ENCODE measurements at regions not wholly inside any gene's neighbourhood (a gene's known extent, or its start where the extent isn't known, plus 50 kb on each side); places are given as distances from the start of the nearest gene placed in this dataset.

- 92 to 97% (median 96%) methylated on average over 7 of the region's 7 CpGs for WGBS, 5 donors
- Histone ChIP-seq H3K27ac (no peak overlapping the region), H3K4me1 (peaks cover 10 to 54% (median 22%) of the 10 kb centered on the region in 4 donors), H3K27me3 (no peaks in the 10 kb centered on the region), H3K4me3 (no peak overlapping the region), H3K36me3 (no peaks in the 10 kb centered on the region), H3K9me3 (no peaks in the 10 kb centered on the region)
- TF ChIP-seq POLR2AphosphoS5 (IDR thresholded peaks at IDR 0.05) (no peak), POLR2A (IDR thresholded peaks at IDR 0.05) (no peak), CTCF (IDR thresholded peaks at IDR 0.05) (no peak), EP300 (IDR thresholded peaks at IDR 0.05) (no peak)
- DNase-seq, result no peak
- intact Hi-C loops (cut with DNase I; ENCODE audit: low total_unique reads), result no loop called here
Observed at GRCh38 chr10:114711869-114712250, 53.8 kb upstream of the ABLIM1 start.

DNA sequence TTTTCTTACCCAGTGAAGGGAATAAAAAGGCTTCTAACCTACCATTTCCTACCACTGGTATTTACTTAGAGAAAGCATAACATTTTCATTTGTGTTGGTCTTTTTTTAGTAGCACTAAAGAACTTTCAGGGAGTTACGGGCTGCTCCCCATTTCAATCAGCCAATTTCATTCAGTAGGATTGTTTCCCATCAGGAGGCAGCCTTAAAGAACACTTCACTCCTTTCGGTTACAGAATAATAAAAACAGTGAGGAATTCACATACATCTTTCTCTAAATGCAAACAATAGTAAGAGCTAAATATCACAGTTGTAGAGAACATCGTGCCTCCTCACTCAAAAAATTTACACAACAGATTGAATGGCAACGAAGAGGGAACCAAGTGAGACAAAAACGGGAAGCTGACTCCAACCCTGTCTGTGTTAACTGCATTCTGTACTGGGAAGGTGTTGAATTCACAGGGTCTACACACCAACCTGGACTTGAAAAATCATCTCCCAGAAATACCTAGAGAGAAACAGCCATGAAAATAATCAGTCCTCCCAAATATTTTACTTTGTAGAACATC, 55.5 kb upstream of the ABLIM1 start:
- TF ChIP-seq POLR2AphosphoS5 (IDR thresholded peaks at IDR 0.05) (no peak), POLR2A (IDR thresholded peaks at IDR 0.05) (no peak), CTCF (IDR thresholded peaks at IDR 0.05) (no peak), EP300 (IDR thresholded peaks at IDR 0.05) (no peak)
- intact Hi-C loops (cut with DNase I; ENCODE audit: low total_unique reads), result no loop called here
- DNase-seq, result no peak
- Histone ChIP-seq H3K4me1 (peaks cover 4 to 47% (median 22%) of the 10 kb centered on the region in 4 donors), H3K36me3 (no peaks in the 10 kb centered on the region), H3K4me3 (no peak overlapping the region), H3K27ac (peak overlapping the region in 1 of 5 donors; percentile 22), H3K9me3 (no peaks in the 10 kb centered on the region), H3K27me3 (no peaks in the 10 kb centered on the region)
- 69 to 83% (median 77%) methylated on average over 5 of the region's 5 CpGs for WGBS, 5 donors

GRCh38 chr10:114714281-114714741, 56.2 kb upstream of the ABLIM1 start:
- intact Hi-C loops (cut with DNase I; ENCODE audit: low total_unique reads), result no loop called here
- Histone ChIP-seq H3K27me3 (no peaks in the 10 kb centered on the region), H3K36me3 (no peaks in the 10 kb centered on the region), H3K9me3 (no peaks in the 10 kb centered on the region), H3K4me3 (no peak overlapping the region), H3K4me1 (peaks cover 0 to 47% (median 24%) of the 10 kb centered on the region in 4 donors), H3K27ac (peak overlapping the region in 2 of 5 donors; percentile 22 to 37)
- DNase-seq, result peak; percentile 52 to 86
- TF ChIP-seq POLR2A (IDR thresholded peaks at IDR 0.05) (no peak), POLR2AphosphoS5 (IDR thresholded peaks at IDR 0.05) (peak in 2 of 3 donors; percentile 50 to 69), EP300 (IDR thresholded peaks at IDR 0.05) (no peak), CTCF (IDR thresholded peaks at IDR 0.05) (no peak)
- 27 to 40% (median 34%) methylated on average over 5 of the region's 5 CpGs for WGBS, 5 donors

DNA sequence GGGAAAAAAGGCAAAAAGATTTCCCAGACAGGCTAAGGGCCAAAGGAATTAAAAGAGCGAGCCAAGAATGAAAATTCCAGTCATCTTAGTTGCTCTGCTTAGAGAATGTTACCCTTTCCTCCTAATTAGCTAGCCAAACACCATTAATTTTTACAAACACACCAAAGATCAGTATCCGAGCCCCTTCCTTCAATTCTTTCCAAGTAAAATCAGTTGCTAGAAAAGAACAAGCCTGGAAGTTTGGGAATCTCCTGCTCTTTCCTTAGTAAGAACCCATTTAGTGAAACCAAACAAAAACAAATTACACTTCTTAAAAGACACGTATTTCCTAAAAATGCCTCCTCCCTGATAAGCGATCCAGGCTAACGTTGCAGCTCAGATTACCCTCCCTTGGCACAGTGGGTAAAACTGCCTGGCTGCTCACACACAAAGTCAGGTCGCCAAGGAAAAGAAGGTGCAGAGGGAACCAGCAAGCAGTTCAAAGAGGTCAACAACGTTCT, 57.1 kb upstream of the ABLIM1 start:
- 23 to 43% (median 31%) methylated on average over 7 of the region's 7 CpGs for WGBS, 5 donors
- intact Hi-C loops (cut with DNase I; ENCODE audit: low total_unique reads), result no loop called here
- DNase-seq, result peak in 1 of 2 donors; percentile 28
- no peaks in the 10 kb centered on the region for H3K27me3 ChIP-seq
- no peak overlapping the region for H3K4me3 ChIP-seq
- peaks cover 0 to 52% (median 26%) of the 10 kb centered on the region in 4 donors for H3K4me1 ChIP-seq
- TF ChIP-seq POLR2AphosphoS5 (IDR thresholded peaks at IDR 0.05) (no peak), POLR2A (IDR thresholded peaks at IDR 0.05) (no peak), EP300 (IDR thresholded peaks at IDR 0.05) (no peak), CTCF (IDR thresholded peaks at IDR 0.05) (no peak)
- no peaks in the 10 kb centered on the region for H3K36me3 ChIP-seq
- peak overlapping the region in 3 of 5 donors; percentile 17 to 37 (median 22) for H3K27ac ChIP-seq
- H3K9me3 ChIP-seq, result no peaks in the 10 kb centered on the region
